Kidney (tissue), 13 donors: ENCODE measurements at regions not wholly inside any gene's neighbourhood (a gene's known extent, or its start where the extent isn't known, plus 50 kb on each side); places are given as distances from the start of the nearest gene placed in this dataset.

ENCODE experiments used
- DNase-seq, 5 donors: peaks; one replicate each; pipeline ENCODE4 v3.0.0-alpha.2; 2013 to 2020
- FAIRE-seq: peaks from 2 replicates; lab custom pipeline; 2012; peaks lifted over from hg19 to GRCh38; lab: Jason Lieb, UNC
- H3K27ac ChIP-seq, 2 donors: one replicate each; pipeline ENCODE4 v1.7.0; 2013; ENCODE audit warnings: low read depth in 2 of 2, low read length in 2 of 2, inconsistent platforms in 1 of 2
- H3K27me3 ChIP-seq: one replicate; pipeline ENCODE4 v1.7.1; 2013; ENCODE audit warnings: low read length, inconsistent platforms; ENCODE audit not compliant: control insufficient read depth, insufficient read depth
- H3K36me3 ChIP-seq, 3 donors: one replicate each; pipeline versions ENCODE4 v1.7.0 to v1.7.1; 2013; ENCODE audit warnings: low read length in 3 of 3, control low read depth in 1 of 3, inconsistent platforms in 1 of 3; ENCODE audit not compliant: insufficient read depth in 3 of 3, control insufficient read depth in 2 of 3
- H3K4me1 ChIP-seq, 3 donors: one replicate each; pipeline versions ENCODE4 v1.7.0 to v1.7.1; 2013; ENCODE audit warnings: low read length in 3 of 3, inconsistent platforms in 1 of 3, low read depth in 1 of 3; ENCODE audit not compliant: control insufficient read depth in 2 of 3, insufficient read depth in 2 of 3
- H3K4me3 ChIP-seq, 3 donors: one replicate each; pipeline versions ENCODE4 v1.7.0 to v1.8.1; 2013; ENCODE audit warnings: low read length in 3 of 3, control low read depth in 1 of 3, inconsistent platforms in 1 of 3
- H3K9ac ChIP-seq, 3 donors: one replicate each; pipeline versions ENCODE4 v1.7.0 to v1.7.1; 2013; ENCODE audit warnings: low read length in 3 of 3, control low read depth in 1 of 3, inconsistent platforms in 1 of 3
- H3K9me3 ChIP-seq, 3 donors: one replicate each; pipeline versions ENCODE4 v1.7.0 to v1.7.1; 2013; ENCODE audit warnings: low read length in 3 of 3, control low read depth in 1 of 3, inconsistent platforms in 1 of 3; ENCODE audit not compliant: control insufficient read depth in 2 of 3, insufficient read depth in 1 of 3
- CTCF ChIP-seq: IDR thresholded peaks from 3 replicates; pipeline ENCODE4 v1.5.1; 2012; ENCODE audit warnings: mild to moderate bottlenecking, moderate library complexity, borderline replicate concordance; ENCODE audit not compliant: insufficient read depth; ENCODE audit errors: extremely low read depth
- intact Hi-C: fragments of 100-400 bp; cut with DNase I; formaldehyde crosslinking; loops from one replicate; pipeline ENCODE4 v1.11.1; 2022
- donor health status: control.
- donor health status: control.
- donor health status: control.
- donor health status: control.
- donor health status: control.
- donor health status: DM: yes; HTN: yes; CAD: no.
- donor health status: Normal renal cell carcinoma (clear cell type).

DNA sequence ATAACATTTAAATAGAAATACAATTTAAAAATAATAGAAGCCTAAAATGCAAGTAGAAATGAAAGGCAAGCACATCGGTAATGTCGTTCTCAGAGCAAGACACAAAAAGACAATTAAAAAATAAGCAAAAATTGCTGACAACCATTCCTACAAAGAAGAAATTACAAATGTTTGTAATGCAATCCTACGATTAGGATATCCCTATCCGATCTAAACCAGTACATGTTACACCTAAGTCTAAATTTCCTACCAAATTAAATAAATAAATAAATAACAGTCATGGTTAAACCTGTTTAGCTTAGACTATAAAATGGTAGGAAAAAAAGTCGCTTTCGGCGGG, 90.0 kb downstream of the ANXA2R start:
- no peak for DNase-seq
- no peak overlapping the region for H3K9ac ChIP-seq
- H3K9me3 ChIP-seq = peaks cover 0 to 4% (median 0%) of the 10 kb centered on the region in 3 donors
- no peak for TF ChIP-seq CTCF
- no peak overlapping the region for H3K27ac ChIP-seq
- peaks cover 0 to 7% (median 0%) of the 10 kb centered on the region in 3 donors for H3K4me1 ChIP-seq
- FAIRE-seq = no peak
- peaks cover 72% of the 10 kb centered on the region for H3K27me3 ChIP-seq
- H3K36me3 ChIP-seq = no peaks in the 10 kb centered on the region
- H3K4me3 ChIP-seq = peak overlapping the region in 1 of 3 donors; percentile 55
- intact Hi-C loops = no loop called here

GRCh38 chr5:42949348-42950115, 90.6 kb downstream of the ANXA2R start:
- no peak for TF ChIP-seq CTCF
- intact Hi-C loops = no loop called here
- H3K27me3 ChIP-seq = peaks cover 73% of the 10 kb centered on the region

DNA sequence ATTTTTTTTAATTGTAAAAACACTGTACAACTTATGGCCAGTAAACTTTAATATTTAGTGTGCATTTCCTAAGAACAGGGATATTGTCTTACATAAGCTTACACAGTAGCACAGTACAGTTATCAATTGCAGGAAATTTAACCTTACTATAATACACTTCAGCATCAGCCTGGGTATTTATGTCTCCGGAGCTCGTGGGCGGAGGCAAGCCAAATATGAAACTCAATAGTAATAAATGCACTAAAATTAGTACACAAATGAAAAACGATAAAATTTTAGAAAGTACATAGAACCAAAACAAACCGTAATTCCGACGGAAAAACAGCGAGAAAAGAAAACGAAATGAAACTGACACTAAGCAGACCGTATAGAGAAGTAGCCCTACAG, 91.2 kb downstream of the ANXA2R start:
- DNase-seq = no peak
- peaks cover 0 to 4% (median 0%) of the 10 kb centered on the region in 3 donors for H3K9me3 ChIP-seq
- no peaks in the 10 kb centered on the region for H3K36me3 ChIP-seq
- H3K4me3 ChIP-seq = peak overlapping the region; percentile 20 to 54 (median 41)
- no peak for TF ChIP-seq CTCF
- no peak overlapping the region for H3K27ac ChIP-seq
- peak overlapping the region in 1 of 3 donors; percentile 16 for H3K9ac ChIP-seq
- FAIRE-seq = no peak
- intact Hi-C loops = no loop called here
- H3K27me3 ChIP-seq = peaks cover 73% of the 10 kb centered on the region
- peaks cover 0 to 7% (median 0%) of the 10 kb centered on the region in 3 donors for H3K4me1 ChIP-seq

More at GRCh38 chr5:42949348-42950115, 90.6 kb downstream of the ANXA2R start:
- H3K27ac ChIP-seq = peak overlapping the region in 1 of 2 donors; percentile 18
- peak overlapping the region in 1 of 3 donors; percentile 16 for H3K9ac ChIP-seq
- FAIRE-seq = no peak
- DNase-seq = peak in 4 of 5 donors; percentile 73 to 85 (median 78)
- peaks cover 0 to 4% (median 0%) of the 10 kb centered on the region in 3 donors for H3K9me3 ChIP-seq
- peaks cover 0 to 7% (median 0%) of the 10 kb centered on the region in 3 donors for H3K4me1 ChIP-seq
- H3K36me3 ChIP-seq = no peaks in the 10 kb centered on the region
- peak overlapping the region; percentile 20 to 54 (median 41) for H3K4me3 ChIP-seq
